ENCODE measurements at regions not wholly inside any gene's neighbourhood (a gene's known extent, or its start where the extent isn't known, plus 50 kb on each side); places are given as distances from the start of the nearest gene placed in this dataset.

GRCh38 chr3:46146548-46146947, 61.6 kb downstream of the CCR1 start:
- TF ChIP-seq POLR2A (IDR thresholded peaks at IDR 0.05; ENCODE audit: low read length) (no peak), GATA1 (IDR thresholded peaks at IDR 0.05; ENCODE audit: low read depth, low read length) (no peak)
- DNase-seq: no peak

- TF ChIP-seq POLR2A (IDR thresholded peaks at IDR 0.05; ENCODE audit: low read length) (no peak), GATA1 (IDR thresholded peaks at IDR 0.05; ENCODE audit: low read depth, low read length) (no peak)
- DNase-seq: no peak
Measured at GRCh38 chr3:46146021-46146420, 62.1 kb downstream of the CCR1 start.

DNA sequence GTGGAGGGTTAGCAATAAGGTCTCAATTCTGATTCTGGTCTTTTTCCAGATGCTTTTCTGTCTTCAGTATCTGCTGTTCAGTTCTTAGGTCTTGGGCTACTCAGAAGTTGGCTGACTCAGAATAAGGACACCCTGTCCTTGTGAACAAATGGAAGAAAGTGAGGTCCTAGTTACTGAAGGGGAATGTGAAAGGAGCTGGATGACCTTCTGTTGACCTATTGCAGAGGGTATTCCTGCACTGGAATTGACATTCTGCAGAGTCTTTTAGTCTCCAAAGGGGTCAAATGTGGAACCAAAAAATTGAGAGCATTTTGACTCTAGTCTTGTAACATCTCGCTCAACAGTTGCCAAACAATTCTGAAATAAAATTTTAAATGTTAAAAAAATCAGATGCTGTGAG, 63.0 kb downstream of the CCR1 start:
- no peak for TF ChIP-seq POLR2A (IDR thresholded peaks at IDR 0.05; ENCODE audit: low read length)
- no peak for TF ChIP-seq GATA1 (IDR thresholded peaks at IDR 0.05; ENCODE audit: low read depth, low read length)

DNA sequence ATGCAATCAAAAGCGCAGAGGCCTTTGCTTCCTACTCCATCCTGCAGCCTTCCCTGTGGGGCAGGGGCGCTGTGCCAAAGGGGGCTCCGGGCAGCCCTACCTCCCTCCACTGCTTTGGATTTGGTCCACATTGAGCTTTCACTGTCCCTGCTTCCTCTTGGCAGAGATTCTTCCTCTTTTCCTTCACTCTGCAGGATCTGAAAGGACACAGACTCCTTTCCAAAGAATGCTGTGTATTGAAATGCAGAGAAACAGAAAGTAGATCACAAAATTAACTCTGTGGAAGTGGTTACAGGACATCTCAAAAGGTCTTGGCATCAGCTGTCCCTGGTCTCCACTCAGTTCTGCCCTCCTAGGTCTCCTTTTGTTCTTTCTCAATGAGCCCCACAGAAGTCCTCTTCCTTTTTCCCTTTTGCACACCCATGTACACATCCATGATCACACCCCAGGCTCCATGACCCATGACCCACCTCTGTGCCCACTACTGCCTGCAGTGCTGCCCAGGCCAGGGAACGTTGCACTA, 64.1 kb downstream of the CCR1 start:
- TF ChIP-seq GATA1 (IDR thresholded peaks at IDR 0.05; ENCODE audit: low read depth, low read length) (no peak), POLR2A (IDR thresholded peaks at IDR 0.05; ENCODE audit: low read length) (no peak)
- no peak for DNase-seq

More for the DNA sequence above, 63.0 kb downstream of the CCR1 start:
- no peak for DNase-seq

DNA sequence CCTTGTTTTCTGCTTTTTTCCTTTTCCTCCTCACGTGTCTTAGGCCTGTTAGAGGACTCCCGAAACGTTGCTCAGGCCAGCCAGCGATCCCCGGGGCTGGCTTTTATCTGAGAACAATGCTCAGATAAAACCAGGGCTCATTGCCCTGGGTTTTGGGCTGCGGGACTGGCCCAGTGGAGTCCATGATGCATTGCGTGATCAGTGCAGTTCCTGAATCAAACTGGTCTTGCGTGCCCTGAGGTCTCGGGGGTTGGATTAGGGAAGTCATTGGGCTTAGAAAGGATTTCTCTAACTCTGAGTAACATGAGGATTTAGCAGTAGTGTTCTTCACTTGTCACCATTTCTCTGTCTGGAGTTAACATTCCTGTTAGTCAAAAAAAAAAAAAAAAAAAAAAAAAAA, 66.3 kb downstream of the CCR1 start:
- TF ChIP-seq GATA1 (IDR thresholded peaks at IDR 0.05; ENCODE audit: low read depth, low read length) (no peak), POLR2A (IDR thresholded peaks at IDR 0.05; ENCODE audit: low read length) (no peak)
- DNase-seq: no peak

- DNase-seq: no peak
- TF ChIP-seq GATA1 (IDR thresholded peaks at IDR 0.05; ENCODE audit: low read depth, low read length): no peak
- TF ChIP-seq POLR2A (IDR thresholded peaks at IDR 0.05; ENCODE audit: low read length): no peak
Measured at GRCh38 chr3:46138581-46138980, 69.5 kb downstream of the CCR1 start.

DNA sequence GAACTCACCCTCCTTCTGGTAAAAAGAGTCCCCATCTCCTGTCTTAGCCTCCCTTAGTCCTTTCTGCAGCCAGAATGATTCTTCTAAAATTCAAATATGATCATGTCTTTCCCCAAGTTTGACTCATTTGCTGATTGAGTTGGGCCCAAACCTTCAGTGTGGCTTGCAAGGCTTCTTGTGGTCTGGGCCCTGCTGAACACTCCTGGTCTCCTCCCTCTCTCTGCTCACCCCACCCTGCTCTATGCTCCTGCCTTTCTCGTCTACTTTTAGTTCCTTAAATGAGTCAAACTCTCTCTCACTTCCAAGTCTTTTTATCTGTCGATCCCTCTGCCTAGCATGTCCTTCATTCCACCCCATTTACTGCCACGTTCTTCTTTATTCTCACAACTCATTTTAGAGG, 72.6 kb downstream of the CCR1 start:
- TF ChIP-seq POLR2A (IDR thresholded peaks at IDR 0.05; ENCODE audit: low read length) (no peak), GATA1 (IDR thresholded peaks at IDR 0.05; ENCODE audit: low read depth, low read length) (no peak)
- no peak for DNase-seq

DNA sequence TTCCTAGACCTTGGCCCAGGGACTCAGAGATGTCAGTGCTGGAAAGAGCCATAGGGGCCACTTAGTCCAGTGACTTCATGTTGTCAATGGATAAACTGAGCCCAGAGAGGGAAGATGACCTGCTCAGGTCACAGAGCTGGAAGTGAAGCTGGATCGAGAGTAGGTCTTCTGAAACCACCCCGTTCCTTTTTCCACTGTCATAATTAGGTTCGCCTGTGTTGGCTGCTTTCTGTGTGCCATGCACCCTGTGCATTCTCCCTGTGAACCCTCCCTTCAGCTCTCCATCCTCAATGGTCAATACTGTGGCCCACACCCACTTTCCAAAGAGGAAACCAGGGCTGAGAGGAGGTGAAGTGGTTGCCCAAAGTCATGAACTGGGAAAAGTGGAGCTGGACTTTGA, 74.8 kb downstream of the CCR1 start:
- DNase-seq: no peak
- TF ChIP-seq POLR2A (IDR thresholded peaks at IDR 0.05; ENCODE audit: low read length) (no peak), GATA1 (IDR thresholded peaks at IDR 0.05; ENCODE audit: low read depth, low read length) (no peak)

- no peak for TF ChIP-seq GATA1 (IDR thresholded peaks at IDR 0.05; ENCODE audit: low read depth, low read length)
- no peak for DNase-seq
Measured at GRCh38 chr3:46132565-46132964, 75.5 kb downstream of the CCR1 start.

- TF ChIP-seq POLR2A (IDR thresholded peaks at IDR 0.05; ENCODE audit: low read length): no peak
- TF ChIP-seq GATA1 (IDR thresholded peaks at IDR 0.05; ENCODE audit: low read depth, low read length): no peak
- DNase-seq: no peak
Measured at GRCh38 chr3:46131884-46132450, 76.1 kb downstream of the CCR1 start.

DNA sequence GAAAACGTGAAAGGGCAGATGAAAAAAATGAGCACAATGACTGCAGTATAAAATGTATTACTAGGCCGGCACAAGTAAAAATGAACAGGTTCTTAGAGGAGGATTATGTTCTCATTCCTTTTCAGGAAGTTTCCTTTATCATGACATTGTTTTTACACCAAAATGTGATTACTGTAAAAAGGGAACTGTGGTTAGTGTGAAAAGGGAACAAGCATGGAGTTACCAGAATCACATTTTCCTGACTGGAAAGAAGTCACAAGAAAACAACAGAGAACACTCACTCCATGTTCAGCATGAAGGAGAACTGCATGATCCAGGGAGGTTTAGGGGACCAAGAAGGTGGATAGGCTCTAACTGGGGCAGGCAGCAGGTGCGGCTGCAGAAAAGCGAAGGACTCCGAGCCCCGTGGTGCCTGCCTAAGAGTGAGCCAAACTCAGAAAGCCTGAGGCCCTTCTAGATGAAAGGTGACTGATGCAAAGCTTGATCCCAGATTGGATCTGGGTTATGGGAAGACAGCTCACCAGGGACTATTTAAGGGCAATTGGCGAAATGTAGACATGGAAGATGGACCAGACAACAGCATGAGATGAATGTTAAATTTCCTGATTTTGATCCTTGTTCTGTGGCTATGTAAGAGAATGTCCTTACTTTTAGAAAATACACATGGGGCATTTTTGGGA, 77.3 kb downstream of the CCR1 start:
- no peak for TF ChIP-seq GATA1 (IDR thresholded peaks at IDR 0.05; ENCODE audit: low read depth, low read length)
- TF ChIP-seq POLR2A (IDR thresholded peaks at IDR 0.05; ENCODE audit: low read length): no peak
- DNase-seq: no peak

GRCh38 chr3:46129588-46130272, 78.4 kb downstream of the CCR1 start:
- TF ChIP-seq POLR2A (IDR thresholded peaks at IDR 0.05; ENCODE audit: low read length): no peak
- TF ChIP-seq GATA1 (IDR thresholded peaks at IDR 0.05; ENCODE audit: low read depth, low read length): no peak
- no peak for DNase-seq

- TF ChIP-seq GATA1 (IDR thresholded peaks at IDR 0.05; ENCODE audit: low read depth, low read length): no peak
- no peak for TF ChIP-seq POLR2A (IDR thresholded peaks at IDR 0.05; ENCODE audit: low read length)
- DNase-seq: no peak
Measured at GRCh38 chr3:46127503-46127902, 80.6 kb downstream of the CCR1 start.
